ENCODE measurements at regions not wholly inside any gene's neighbourhood (a gene's known extent, or its start where the extent isn't known, plus 50 kb on each side); places are given as distances from the start of the nearest gene placed in this dataset.

GRCh38 chr3:82020282-82020681 lies 258.8 kb upstream of the GBE1 start:
- no peaks in the 10 kb centered on the region for H3K79me2 ChIP-seq (ENCODE audit: low read length)
- H3K27ac ChIP-seq (ENCODE audit: low read length), result peak overlapping the region; percentile 12; the same call in 1 of the 2 replicates
- peaks cover 31% of the 10 kb centered on the region for H3K4me1 ChIP-seq (ENCODE audit: insufficient read depth, low read length)
- POLR2A ChIA-PET (ENCODE audit: unreplicated experiment), result no interaction called here
- no peak for TF ChIP-seq EZH2phosphoT487 (IDR thresholded peaks at IDR 0.05; ENCODE audit: borderline replicate concordance, low read length)
- no peak for TF ChIP-seq CTCF (conservative IDR thresholded peaks at IDR 0.05; ENCODE audit: low read depth, low read length)
- TF ChIP-seq EZH2 (IDR thresholded peaks at IDR 0.05; ENCODE audit: low read length, unreplicated experiment), result no peak
- H3K4me2 ChIP-seq (ENCODE audit: low read length), result peak overlapping the region; percentile 32; the same call in 1 of the 2 replicates
- no peaks in the 10 kb centered on the region for H4K20me1 ChIP-seq (ENCODE audit: low read length)
- DNase-seq, result peak; percentile 68
- intact Hi-C loops (cut with micrococcal nuclease), result no loop called here
- H3K9me3 ChIP-seq (ENCODE audit: low read length), result no peaks in the 10 kb centered on the region
- no peaks in the 10 kb centered on the region for H3K9me2 ChIP-seq (replicated peaks; ENCODE audit: low read length)
- no peaks in the 10 kb centered on the region for H3K36me3 ChIP-seq (ENCODE audit: low read depth, low read length)
- BruUV-seq (replicated peaks), result no TSS peak
- no peak overlapping the region for H3K9ac ChIP-seq (ENCODE audit: low read length)
- CTCF ChIA-PET, result no interaction called here
- H3F3A ChIP-seq (ENCODE audit: low read length, unreplicated experiment), result no peaks in the 10 kb centered on the region
- no peaks in the 10 kb centered on the region for H3K27me3 ChIP-seq (ENCODE audit: low read length)
- no peak overlapping the region for H3K4me3 ChIP-seq (ENCODE audit: low read length)
- H2AFZ ChIP-seq (ENCODE audit: low read length), result no peak overlapping the region
- peak; percentile 91 for ATAC-seq

GRCh38 chr3:82015241-82015640 lies 253.8 kb upstream of the GBE1 start:
- Histone ChIP-seq H2AFZ (ENCODE audit: low read length) (no peak overlapping the region), H3K4me2 (ENCODE audit: low read length) (no peak overlapping the region), H3K9me2 (replicated peaks; ENCODE audit: low read length) (no peaks in the 10 kb centered on the region), H3F3A (ENCODE audit: low read length, unreplicated experiment) (no peaks in the 10 kb centered on the region), H3K4me3 (ENCODE audit: low read length) (no peak overlapping the region), H3K9ac (ENCODE audit: low read length) (no peak overlapping the region), H3K27me3 (ENCODE audit: low read length) (no peaks in the 10 kb centered on the region), H3K79me2 (ENCODE audit: low read length) (no peaks in the 10 kb centered on the region), H3K27ac (ENCODE audit: low read length) (no peak overlapping the region), H3K36me3 (ENCODE audit: low read depth, low read length) (no peaks in the 10 kb centered on the region), H3K9me3 (ENCODE audit: low read length) (no peaks in the 10 kb centered on the region), H3K4me1 (ENCODE audit: insufficient read depth, low read length) (peaks cover 7% of the 10 kb centered on the region), H4K20me1 (ENCODE audit: low read length) (no peaks in the 10 kb centered on the region)
- CTCF ChIA-PET, result no interaction called here
- POLR2A ChIA-PET (ENCODE audit: unreplicated experiment), result no interaction called here
- ATAC-seq (no peak), DNase-seq (no peak)
- no peak for TF ChIP-seq EZH2 (IDR thresholded peaks at IDR 0.05; ENCODE audit: low read length, unreplicated experiment)
- TF ChIP-seq CTCF (conservative IDR thresholded peaks at IDR 0.05; ENCODE audit: low read depth, low read length), result no peak
- TF ChIP-seq EZH2phosphoT487 (IDR thresholded peaks at IDR 0.05; ENCODE audit: borderline replicate concordance, low read length), result no peak
- no TSS peak for BruUV-seq (replicated peaks)
- intact Hi-C loops (cut with micrococcal nuclease), result no loop called here

- Histone ChIP-seq H3K27ac (ENCODE audit: low read length) (no peak overlapping the region), H3K27me3 (ENCODE audit: low read length) (no peaks in the 10 kb centered on the region), H3K4me1 (ENCODE audit: insufficient read depth, low read length) (no peaks in the 10 kb centered on the region), H3K9me2 (replicated peaks; ENCODE audit: low read length) (no peaks in the 10 kb centered on the region), H3K79me2 (ENCODE audit: low read length) (no peaks in the 10 kb centered on the region), H3K9ac (ENCODE audit: low read length) (no peak overlapping the region), H3K36me3 (ENCODE audit: low read depth, low read length) (no peaks in the 10 kb centered on the region), H3K4me3 (ENCODE audit: low read length) (no peak overlapping the region), H4K20me1 (ENCODE audit: low read length) (no peaks in the 10 kb centered on the region), H2AFZ (ENCODE audit: low read length) (no peak overlapping the region), H3F3A (ENCODE audit: low read length, unreplicated experiment) (no peaks in the 10 kb centered on the region), H3K4me2 (ENCODE audit: low read length) (no peak overlapping the region), H3K9me3 (ENCODE audit: low read length) (no peaks in the 10 kb centered on the region)
- intact Hi-C loops (cut with micrococcal nuclease), result no loop called here
- POLR2A ChIA-PET (ENCODE audit: unreplicated experiment), result no interaction called here
- TF ChIP-seq EZH2phosphoT487 (IDR thresholded peaks at IDR 0.05; ENCODE audit: borderline replicate concordance, low read length), result no peak
- TF ChIP-seq CTCF (conservative IDR thresholded peaks at IDR 0.05; ENCODE audit: low read depth, low read length), result peak; percentile 81
- DNase-seq (peak; percentile 49), ATAC-seq (no peak)
- CTCF ChIA-PET, result interaction anchor here (0.6 kb wide), 1 partner anchor 72 kb away, joined by 3 read pairs; no protein-coding TSS in a partner anchor
- no TSS peak for BruUV-seq (replicated peaks)
Observed at GRCh38 chr3:82012775-82013174, 251.3 kb upstream of the GBE1 start.

Data from PC-3 (cell line).